ENCODE measurements at regions not wholly inside any gene's neighbourhood (a gene's known extent, or its start where the extent isn't known, plus 50 kb on each side); places are given as distances from the start of the nearest gene placed in this dataset.

DNA sequence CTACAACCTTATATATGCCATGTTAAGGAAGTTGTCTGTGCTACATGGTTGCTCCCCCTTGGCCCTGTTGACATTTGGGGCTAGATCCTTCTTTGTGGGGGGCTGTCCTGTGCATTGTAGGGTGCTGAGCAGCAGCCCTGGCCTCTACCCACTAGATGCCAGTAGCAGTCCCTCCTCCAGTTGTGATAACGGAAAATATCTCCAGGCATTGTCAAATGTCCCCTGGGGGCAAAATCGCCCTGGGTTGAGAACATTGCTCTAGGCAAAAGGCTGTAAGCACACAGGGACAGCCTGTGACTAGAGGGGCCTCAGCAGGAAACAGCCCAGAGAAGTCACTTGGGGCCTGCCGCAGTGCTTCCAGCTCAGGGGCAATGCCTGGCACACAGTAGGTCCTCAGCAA is 1100.3 kb downstream of the BCL11B start:
- TF ChIP-seq, protein P1, sequence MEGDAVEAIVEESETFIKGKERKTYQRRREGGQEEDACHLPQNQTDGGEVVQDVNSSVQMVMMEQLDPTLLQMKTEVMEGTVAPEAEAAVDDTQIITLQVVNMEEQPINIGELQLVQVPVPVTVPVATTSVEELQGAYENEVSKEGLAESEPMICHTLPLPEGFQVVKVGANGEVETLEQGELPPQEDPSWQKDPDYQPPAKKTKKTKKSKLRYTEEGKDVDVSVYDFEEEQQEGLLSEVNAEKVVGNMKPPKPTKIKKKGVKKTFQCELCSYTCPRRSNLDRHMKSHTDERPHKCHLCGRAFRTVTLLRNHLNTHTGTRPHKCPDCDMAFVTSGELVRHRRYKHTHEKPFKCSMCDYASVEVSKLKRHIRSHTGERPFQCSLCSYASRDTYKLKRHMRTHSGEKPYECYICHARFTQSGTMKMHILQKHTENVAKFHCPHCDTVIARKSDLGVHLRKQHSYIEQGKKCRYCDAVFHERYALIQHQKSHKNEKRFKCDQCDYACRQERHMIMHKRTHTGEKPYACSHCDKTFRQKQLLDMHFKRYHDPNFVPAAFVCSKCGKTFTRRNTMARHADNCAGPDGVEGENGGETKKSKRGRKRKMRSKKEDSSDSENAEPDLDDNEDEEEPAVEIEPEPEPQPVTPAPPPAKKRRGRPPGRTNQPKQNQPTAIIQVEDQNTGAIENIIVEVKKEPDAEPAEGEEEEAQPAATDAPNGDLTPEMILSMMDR (IDR thresholded peaks at IDR 0.05), result no peak
- no peak for TF ChIP-seq ZFX (IDR thresholded peaks at IDR 0.05; ENCODE audit: borderline replicate concordance)
